WTC11 (cell line): ENCODE measurements at regions not wholly inside any gene's neighbourhood (a gene's known extent, or its start where the extent isn't known, plus 50 kb on each side); places are given as distances from the start of the nearest gene placed in this dataset.

Experiments used
- ATAC-seq: fragments of 200-7000 bp; cut with Tn5 transposase; 2 replicates; pipeline ENCODE4 v1.10.0; 2021; ENCODE audit warnings: mild to moderate bottlenecking, moderate library complexity
- CTCF ChIA-PET: fragments of 300-600 bp; sonication (Branson Sonifier 250); formaldehyde crosslinking; loops from one replicate; lab custom pipeline; 2021; ENCODE audit warnings: antibody characterized with exemption; lab: Charles Lee
- POLR2A ChIA-PET: fragments of 350-600 bp; sonication (Branson Sonifier 250); formaldehyde crosslinking; loops from one replicate; lab custom pipeline; 2021; ENCODE audit warnings: antibody characterized with exemption; lab: Charles Lee
- DNase-seq: peaks from one replicate; pipeline ENCODE4 v3.0.0; 2021; ENCODE audit warnings: low spot score
- H3K27ac Mint-ChIP-seq: 2 replicates; pipeline ENCODE4 v1.8.0; 2021; ENCODE audit warnings: mixed read lengths
- H3K27me3 Mint-ChIP-seq: 2 replicates; pipeline ENCODE4 v1.8.0; 2021; ENCODE audit warnings: low read depth, mild to moderate bottlenecking, moderate library complexity, mixed read lengths
- H3K36me3 Mint-ChIP-seq: 2 replicates; pipeline ENCODE4 v1.8.0; 2021; ENCODE audit warnings: mixed read lengths
- H3K4me1 Mint-ChIP-seq: 2 replicates; pipeline ENCODE4 v1.8.0; 2022; ENCODE audit warnings: mixed read lengths
- H3K4me3 Mint-ChIP-seq: 2 replicates; pipeline ENCODE4 v1.8.0; 2021; ENCODE audit warnings: mild to moderate bottlenecking, moderate library complexity, mixed read lengths
- H3K9me3 Mint-ChIP-seq: 2 replicates; pipeline ENCODE4 v1.8.0; 2021; ENCODE audit warnings: mixed read lengths
- JUN ChIP-seq: sonication (generic); formaldehyde crosslinking; IDR thresholded peaks from 2 replicates; pipeline ENCODE4 v1.8.0; 2023; ENCODE audit warnings: mild to moderate bottlenecking, missing genetic modification reagents
- NR1H2 ChIP-seq: sonication (generic); formaldehyde crosslinking; IDR thresholded peaks from 2 replicates; pipeline ENCODE4 v1.9.0; 2021; ENCODE audit warnings: mild to moderate bottlenecking, moderate library complexity, missing genetic modification reagents
- NR3C1 ChIP-seq: sonication (generic); formaldehyde crosslinking; conservative IDR thresholded peaks from 2 replicates; pipeline ENCODE4 v1.8.1; 2023; ENCODE audit warnings: low read depth, mild to moderate bottlenecking, missing genetic modification reagents
- RELA ChIP-seq: sonication (generic); formaldehyde crosslinking; IDR thresholded peaks from 2 replicates; pipeline ENCODE4 v1.8.1; 2022; ENCODE audit warnings: missing genetic modification reagents, mild to moderate bottlenecking, borderline replicate concordance
- SMAD3 ChIP-seq: sonication (generic); formaldehyde crosslinking; IDR thresholded peaks from 2 replicates; pipeline ENCODE4 v1.8.0; 2022; ENCODE audit warnings: missing genetic modification reagents, mild to moderate bottlenecking, borderline replicate concordance
- SP1 ChIP-seq: sonication (generic); formaldehyde crosslinking; conservative IDR thresholded peaks from 2 replicates; pipeline ENCODE4 v1.8.1; 2022; ENCODE audit warnings: missing genetic modification reagents
- TEAD4 ChIP-seq: sonication (generic); formaldehyde crosslinking; IDR thresholded peaks from 2 replicates; pipeline ENCODE4 v1.8.0; 2022; ENCODE audit warnings: mild to moderate bottlenecking, missing genetic modification reagents
- ZNF138 ChIP-seq: sonication (generic); formaldehyde crosslinking; conservative IDR thresholded peaks from 2 replicates; pipeline ENCODE4 v1.8.1; 2022; ENCODE audit warnings: mild to moderate bottlenecking, moderate library complexity, missing genetic modification reagents
- ZNF263 ChIP-seq: sonication (generic); formaldehyde crosslinking; IDR thresholded peaks from 2 replicates; pipeline ENCODE4 v1.8.1; 2022; ENCODE audit warnings: low read depth, mild to moderate bottlenecking, moderate library complexity, missing genetic modification reagents
- ZNF416 ChIP-seq: fragments of 250-450 bp; sonication (Bioruptor Pico); IDR thresholded peaks from 2 replicates; pipeline ENCODE4 v1.9.0; 2021; ENCODE audit warnings: mild to moderate bottlenecking, inconsistent platforms
- ZNF671 ChIP-seq: fragments of 250-450 bp; sonication (Bioruptor Pico); IDR thresholded peaks from 2 replicates; pipeline ENCODE4 v1.8.0; 2021; ENCODE audit warnings: mild to moderate bottlenecking
- TF ChIP-seq, protein P1 (sequence below): fragments of 250-450 bp; sonication (Bioruptor Pico); IDR thresholded peaks from 2 replicates; pipeline ENCODE4 v1.9.0; 2021; ENCODE audit warnings: mild to moderate bottlenecking, borderline replicate concordance
- TF ChIP-seq, protein P2 (sequence below): sonication (generic); formaldehyde crosslinking; conservative IDR thresholded peaks from 2 replicates; pipeline ENCODE4 v1.8.1; 2022; ENCODE audit warnings: mild to moderate bottlenecking, missing genetic modification reagents
- TF ChIP-seq, protein P3 (sequence below): sonication (generic); formaldehyde crosslinking; IDR thresholded peaks from 2 replicates; pipeline ENCODE4 v1.8.1; 2022; ENCODE audit warnings: mild to moderate bottlenecking, moderate library complexity, missing genetic modification reagents
- TF ChIP-seq, protein P4 (sequence below): fragments of 250-450 bp; sonication (Bioruptor Pico); IDR thresholded peaks from 2 replicates; pipeline ENCODE4 v1.9.0; 2021; ENCODE audit warnings: moderate library complexity, mild to moderate bottlenecking, inconsistent platforms, borderline replicate concordance
- TF ChIP-seq, protein P5 (sequence below): sonication (generic); formaldehyde crosslinking; IDR thresholded peaks from 2 replicates; pipeline ENCODE4 v1.8.1; 2022; ENCODE audit warnings: low read depth, mild to moderate bottlenecking, moderate library complexity, missing genetic modification reagents, borderline replicate concordance
- TF ChIP-seq, protein P6 (sequence below): sonication (generic); formaldehyde crosslinking; IDR thresholded peaks from 2 replicates; pipeline ENCODE4 v1.8.0; 2023; ENCODE audit warnings: missing genetic modification reagents, mild to moderate bottlenecking, borderline replicate concordance
- TF ChIP-seq, protein P7 (sequence below): sonication (generic); formaldehyde crosslinking; IDR thresholded peaks from 2 replicates; pipeline ENCODE4 v1.8.0; 2023; ENCODE audit warnings: missing genetic modification reagents
- TF ChIP-seq, protein P8 (sequence below): sonication (generic); formaldehyde crosslinking; IDR thresholded peaks from 2 replicates; pipeline ENCODE4 v1.8.0; 2022; ENCODE audit warnings: mild to moderate bottlenecking, missing genetic modification reagents

DNA sequence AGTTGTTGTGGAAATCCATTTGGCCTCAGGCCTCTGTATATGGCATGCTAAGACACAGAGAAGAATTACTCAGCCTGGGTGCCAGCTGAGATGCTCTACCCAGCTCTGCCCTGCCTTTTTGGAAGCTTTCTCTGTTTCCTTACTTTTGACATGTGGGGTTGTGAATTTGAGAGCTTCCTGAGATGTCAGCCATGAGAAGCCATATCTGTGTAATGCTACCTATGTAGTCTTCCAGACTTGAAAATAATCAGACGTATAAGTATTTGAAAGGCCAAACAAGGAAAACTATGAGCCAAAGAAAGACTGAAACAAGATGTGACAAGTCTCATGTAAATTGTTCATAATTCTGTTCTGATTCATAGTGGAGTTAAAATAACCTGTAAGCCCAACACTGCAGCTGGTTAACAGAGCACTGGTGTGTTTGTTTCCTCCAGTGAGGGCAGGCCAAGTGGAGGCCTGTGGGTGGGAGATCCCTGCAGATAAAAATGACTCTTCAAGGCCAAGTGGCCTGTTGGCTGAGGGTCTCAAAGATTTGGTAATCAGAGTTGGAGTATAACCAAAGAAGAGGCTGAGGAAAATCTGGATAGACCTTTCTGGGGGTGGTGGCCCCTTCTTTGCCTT lies 94.0 kb downstream of the TMX1 start (continued):
- TF ChIP-seq, protein P1, sequence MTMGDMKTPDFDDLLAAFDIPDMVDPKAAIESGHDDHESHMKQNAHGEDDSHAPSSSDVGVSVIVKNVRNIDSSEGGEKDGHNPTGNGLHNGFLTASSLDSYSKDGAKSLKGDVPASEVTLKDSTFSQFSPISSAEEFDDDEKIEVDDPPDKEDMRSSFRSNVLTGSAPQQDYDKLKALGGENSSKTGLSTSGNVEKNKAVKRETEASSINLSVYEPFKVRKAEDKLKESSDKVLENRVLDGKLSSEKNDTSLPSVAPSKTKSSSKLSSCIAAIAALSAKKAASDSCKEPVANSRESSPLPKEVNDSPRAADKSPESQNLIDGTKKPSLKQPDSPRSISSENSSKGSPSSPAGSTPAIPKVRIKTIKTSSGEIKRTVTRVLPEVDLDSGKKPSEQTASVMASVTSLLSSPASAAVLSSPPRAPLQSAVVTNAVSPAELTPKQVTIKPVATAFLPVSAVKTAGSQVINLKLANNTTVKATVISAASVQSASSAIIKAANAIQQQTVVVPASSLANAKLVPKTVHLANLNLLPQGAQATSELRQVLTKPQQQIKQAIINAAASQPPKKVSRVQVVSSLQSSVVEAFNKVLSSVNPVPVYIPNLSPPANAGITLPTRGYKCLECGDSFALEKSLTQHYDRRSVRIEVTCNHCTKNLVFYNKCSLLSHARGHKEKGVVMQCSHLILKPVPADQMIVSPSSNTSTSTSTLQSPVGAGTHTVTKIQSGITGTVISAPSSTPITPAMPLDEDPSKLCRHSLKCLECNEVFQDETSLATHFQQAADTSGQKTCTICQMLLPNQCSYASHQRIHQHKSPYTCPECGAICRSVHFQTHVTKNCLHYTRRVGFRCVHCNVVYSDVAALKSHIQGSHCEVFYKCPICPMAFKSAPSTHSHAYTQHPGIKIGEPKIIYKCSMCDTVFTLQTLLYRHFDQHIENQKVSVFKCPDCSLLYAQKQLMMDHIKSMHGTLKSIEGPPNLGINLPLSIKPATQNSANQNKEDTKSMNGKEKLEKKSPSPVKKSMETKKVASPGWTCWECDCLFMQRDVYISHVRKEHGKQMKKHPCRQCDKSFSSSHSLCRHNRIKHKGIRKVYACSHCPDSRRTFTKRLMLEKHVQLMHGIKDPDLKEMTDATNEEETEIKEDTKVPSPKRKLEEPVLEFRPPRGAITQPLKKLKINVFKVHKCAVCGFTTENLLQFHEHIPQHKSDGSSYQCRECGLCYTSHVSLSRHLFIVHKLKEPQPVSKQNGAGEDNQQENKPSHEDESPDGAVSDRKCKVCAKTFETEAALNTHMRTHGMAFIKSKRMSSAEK (CRISPR knock-in tag), result no peak
- TF ChIP-seq, protein P2, sequence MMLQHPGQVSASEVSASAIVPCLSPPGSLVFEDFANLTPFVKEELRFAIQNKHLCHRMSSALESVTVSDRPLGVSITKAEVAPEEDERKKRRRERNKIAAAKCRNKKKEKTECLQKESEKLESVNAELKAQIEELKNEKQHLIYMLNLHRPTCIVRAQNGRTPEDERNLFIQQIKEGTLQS, result no peak
- TF ChIP-seq, protein P3, sequence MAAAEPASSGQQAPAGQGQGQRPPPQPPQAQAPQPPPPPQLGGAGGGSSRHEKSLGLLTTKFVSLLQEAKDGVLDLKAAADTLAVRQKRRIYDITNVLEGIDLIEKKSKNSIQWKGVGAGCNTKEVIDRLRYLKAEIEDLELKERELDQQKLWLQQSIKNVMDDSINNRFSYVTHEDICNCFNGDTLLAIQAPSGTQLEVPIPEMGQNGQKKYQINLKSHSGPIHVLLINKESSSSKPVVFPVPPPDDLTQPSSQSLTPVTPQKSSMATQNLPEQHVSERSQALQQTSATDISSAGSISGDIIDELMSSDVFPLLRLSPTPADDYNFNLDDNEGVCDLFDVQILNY (CRISPR knock-in tag), result no peak

DNA sequence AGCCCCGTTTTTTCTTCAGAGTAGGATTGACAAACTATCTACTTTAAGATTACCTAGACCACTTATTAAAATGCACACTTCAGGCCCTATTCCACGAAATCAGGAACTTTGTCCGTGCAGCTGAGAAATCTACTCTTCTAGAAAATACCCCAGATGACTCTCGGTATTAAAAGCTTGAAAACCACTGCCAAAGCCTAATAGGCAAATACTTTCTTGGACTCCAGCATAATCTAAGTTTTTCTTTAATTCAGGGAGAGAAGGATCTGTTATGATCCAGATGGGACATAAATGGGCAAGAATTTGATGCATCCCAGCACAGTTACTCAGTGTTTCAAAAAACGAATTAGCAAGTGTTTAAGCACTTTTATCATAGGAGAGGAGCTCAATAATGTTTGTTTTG lies 94.5 kb downstream of the TMX1 start:
- CTCF ChIA-PET, result no interaction called here
- H3K27me3 Mint-ChIP-seq, result no peaks in the 10 kb centered on the region; the same call in 1 of the 2 replicates
- POLR2A ChIA-PET, result no interaction called here
- no peak overlapping the region for H3K4me3 Mint-ChIP-seq
- no peak overlapping the region for H3K27ac Mint-ChIP-seq
- ATAC-seq, result no peak
- H3K4me1 Mint-ChIP-seq, result peaks cover 11% of the 10 kb centered on the region
- TF ChIP-seq, protein P4, sequence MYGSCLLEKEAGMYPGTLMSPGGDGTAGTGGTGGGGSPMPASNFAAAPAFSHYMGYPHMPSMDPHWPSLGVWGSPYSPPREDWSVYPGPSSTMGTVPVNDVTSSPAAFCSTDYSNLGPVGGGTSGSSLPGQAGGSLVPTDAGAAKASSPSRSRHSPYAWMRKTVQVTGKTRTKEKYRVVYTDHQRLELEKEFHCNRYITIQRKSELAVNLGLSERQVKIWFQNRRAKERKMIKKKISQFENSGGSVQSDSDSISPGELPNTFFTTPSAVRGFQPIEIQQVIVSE (CRISPR knock-in tag), result no peak
- TF ChIP-seq NR1H2 (CRISPR knock-in tag), result no peak
- no peak for TF ChIP-seq NR3C1 (CRISPR knock-in tag)
- TF ChIP-seq ZNF138 (CRISPR knock-in tag), result no peak
- no peak for TF ChIP-seq TEAD4
- TF ChIP-seq JUN (CRISPR knock-in tag), result no peak
- no peak for TF ChIP-seq ZNF416 (CRISPR knock-in tag)
- H3K36me3 Mint-ChIP-seq, result no peaks in the 10 kb centered on the region
- peaks cover 9% of the 10 kb centered on the region for H3K9me3 Mint-ChIP-seq
- DNase-seq, result no peak

DNA sequence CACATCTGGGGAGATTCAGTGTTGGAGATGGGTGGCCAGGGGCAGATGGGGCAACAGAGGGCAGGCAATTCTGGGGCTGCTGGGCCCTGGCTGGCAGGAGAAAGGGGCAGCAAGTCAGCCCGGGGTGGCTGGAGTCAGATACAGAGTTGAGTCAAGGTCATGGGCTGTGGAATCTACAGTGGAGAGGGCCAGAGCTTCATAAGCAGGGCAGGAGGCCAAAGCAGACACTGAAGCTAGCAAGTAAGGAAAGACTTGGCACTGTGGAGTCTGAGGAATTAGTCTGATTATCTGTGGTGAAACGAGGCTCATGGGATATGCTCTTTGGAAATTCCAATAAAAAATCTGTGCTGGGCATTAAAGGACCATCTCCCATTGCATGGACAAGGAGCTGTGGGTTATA lies 95.5 kb downstream of the TMX1 start:
- POLR2A ChIA-PET, result no interaction called here
- no peak for TF ChIP-seq RELA (CRISPR knock-in tag)
- TF ChIP-seq, protein P5, sequence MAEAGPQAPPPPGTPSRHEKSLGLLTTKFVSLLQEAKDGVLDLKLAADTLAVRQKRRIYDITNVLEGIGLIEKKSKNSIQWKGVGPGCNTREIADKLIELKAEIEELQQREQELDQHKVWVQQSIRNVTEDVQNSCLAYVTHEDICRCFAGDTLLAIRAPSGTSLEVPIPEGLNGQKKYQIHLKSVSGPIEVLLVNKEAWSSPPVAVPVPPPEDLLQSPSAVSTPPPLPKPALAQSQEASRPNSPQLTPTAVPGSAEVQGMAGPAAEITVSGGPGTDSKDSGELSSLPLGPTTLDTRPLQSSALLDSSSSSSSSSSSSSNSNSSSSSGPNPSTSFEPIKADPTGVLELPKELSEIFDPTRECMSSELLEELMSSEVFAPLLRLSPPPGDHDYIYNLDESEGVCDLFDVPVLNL (CRISPR knock-in tag), result no peak
- TF ChIP-seq, protein P6, sequence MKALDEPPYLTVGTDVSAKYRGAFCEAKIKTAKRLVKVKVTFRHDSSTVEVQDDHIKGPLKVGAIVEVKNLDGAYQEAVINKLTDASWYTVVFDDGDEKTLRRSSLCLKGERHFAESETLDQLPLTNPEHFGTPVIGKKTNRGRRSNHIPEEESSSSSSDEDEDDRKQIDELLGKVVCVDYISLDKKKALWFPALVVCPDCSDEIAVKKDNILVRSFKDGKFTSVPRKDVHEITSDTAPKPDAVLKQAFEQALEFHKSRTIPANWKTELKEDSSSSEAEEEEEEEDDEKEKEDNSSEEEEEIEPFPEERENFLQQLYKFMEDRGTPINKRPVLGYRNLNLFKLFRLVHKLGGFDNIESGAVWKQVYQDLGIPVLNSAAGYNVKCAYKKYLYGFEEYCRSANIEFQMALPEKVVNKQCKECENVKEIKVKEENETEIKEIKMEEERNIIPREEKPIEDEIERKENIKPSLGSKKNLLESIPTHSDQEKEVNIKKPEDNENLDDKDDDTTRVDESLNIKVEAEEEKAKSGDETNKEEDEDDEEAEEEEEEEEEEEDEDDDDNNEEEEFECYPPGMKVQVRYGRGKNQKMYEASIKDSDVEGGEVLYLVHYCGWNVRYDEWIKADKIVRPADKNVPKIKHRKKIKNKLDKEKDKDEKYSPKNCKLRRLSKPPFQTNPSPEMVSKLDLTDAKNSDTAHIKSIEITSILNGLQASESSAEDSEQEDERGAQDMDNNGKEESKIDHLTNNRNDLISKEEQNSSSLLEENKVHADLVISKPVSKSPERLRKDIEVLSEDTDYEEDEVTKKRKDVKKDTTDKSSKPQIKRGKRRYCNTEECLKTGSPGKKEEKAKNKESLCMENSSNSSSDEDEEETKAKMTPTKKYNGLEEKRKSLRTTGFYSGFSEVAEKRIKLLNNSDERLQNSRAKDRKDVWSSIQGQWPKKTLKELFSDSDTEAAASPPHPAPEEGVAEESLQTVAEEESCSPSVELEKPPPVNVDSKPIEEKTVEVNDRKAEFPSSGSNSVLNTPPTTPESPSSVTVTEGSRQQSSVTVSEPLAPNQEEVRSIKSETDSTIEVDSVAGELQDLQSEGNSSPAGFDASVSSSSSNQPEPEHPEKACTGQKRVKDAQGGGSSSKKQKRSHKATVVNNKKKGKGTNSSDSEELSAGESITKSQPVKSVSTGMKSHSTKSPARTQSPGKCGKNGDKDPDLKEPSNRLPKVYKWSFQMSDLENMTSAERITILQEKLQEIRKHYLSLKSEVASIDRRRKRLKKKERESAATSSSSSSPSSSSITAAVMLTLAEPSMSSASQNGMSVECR (CRISPR knock-in tag), result no peak
- TF ChIP-seq, protein P7, sequence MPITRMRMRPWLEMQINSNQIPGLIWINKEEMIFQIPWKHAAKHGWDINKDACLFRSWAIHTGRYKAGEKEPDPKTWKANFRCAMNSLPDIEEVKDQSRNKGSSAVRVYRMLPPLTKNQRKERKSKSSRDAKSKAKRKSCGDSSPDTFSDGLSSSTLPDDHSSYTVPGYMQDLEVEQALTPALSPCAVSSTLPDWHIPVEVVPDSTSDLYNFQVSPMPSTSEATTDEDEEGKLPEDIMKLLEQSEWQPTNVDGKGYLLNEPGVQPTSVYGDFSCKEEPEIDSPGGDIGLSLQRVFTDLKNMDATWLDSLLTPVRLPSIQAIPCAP, result no peak
- TF ChIP-seq ZNF671, result no peak
- TF ChIP-seq, protein P8, sequence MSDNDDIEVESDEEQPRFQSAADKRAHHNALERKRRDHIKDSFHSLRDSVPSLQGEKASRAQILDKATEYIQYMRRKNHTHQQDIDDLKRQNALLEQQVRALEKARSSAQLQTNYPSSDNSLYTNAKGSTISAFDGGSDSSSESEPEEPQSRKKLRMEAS (CRISPR knock-in tag), result no peak
- no peak for TF ChIP-seq SMAD3
- no peak for TF ChIP-seq SP1 (CRISPR knock-in tag)
- TF ChIP-seq ZNF263 (CRISPR knock-in tag), result no peak
- Mint-ChIP-seq H3K4me1 (peaks cover 11% of the 10 kb centered on the region), H3K9me3 (peaks cover 13% of the 10 kb centered on the region), H3K27ac (no peak overlapping the region), H3K36me3 (no peaks in the 10 kb centered on the region), H3K27me3 (no peaks in the 10 kb centered on the region; the same call in 1 of the 2 replicates), H3K4me3 (no peak overlapping the region)
- ATAC-seq (no peak), DNase-seq (no peak)
- CTCF ChIA-PET, result no interaction called here
